H7 (cell line): ENCODE measurements at regions not wholly inside any gene's neighbourhood (a gene's known extent, or its start where the extent isn't known, plus 50 kb on each side); places are given as distances from the start of the nearest gene placed in this dataset.

Experiments used
- DNase-seq: peaks from one replicate; pipeline ENCODE4 v3.0.0; 2012
- H3K27me3 ChIP-seq: 2 replicates; pipeline ENCODE4 v1.6.0; 2011; ENCODE audit warnings: mild to moderate bottlenecking, low read length; ENCODE audit not compliant: control insufficient read depth, insufficient read depth
- H3K36me3 ChIP-seq: replicated peaks from 2 replicates; pipeline ENCODE4 v1.5.1; 2011; ENCODE audit warnings: low read length; ENCODE audit not compliant: control insufficient read depth, insufficient read depth
- H3K4me3 ChIP-seq: 2 replicates; pipeline ENCODE4 v1.5.1; 2011; ENCODE audit warnings: low read depth, mild to moderate bottlenecking, control low read depth, low read length, moderate library complexity; ENCODE audit not compliant: insufficient read depth

GRCh38 chr2:240362826-240363745, 72.4 kb upstream of the GPC1 start:
- Histone ChIP-seq H3K27me3 (no peaks in the 10 kb centered on the region), H3K4me3 (no peak overlapping the region), H3K36me3 (no peaks in the 10 kb centered on the region)
- DNase-seq = no peak

- DNase-seq = no peak
- Histone ChIP-seq H3K36me3 (no peaks in the 10 kb centered on the region), H3K27me3 (no peaks in the 10 kb centered on the region), H3K4me3 (no peak overlapping the region)
These were observed 71.5 kb upstream of the GPC1 start for GRCh38 chr2:240363746-240364581.

GRCh38 chr2:240364582-240364960, 70.9 kb upstream of the GPC1 start:
- Histone ChIP-seq H3K4me3 (no peak overlapping the region), H3K27me3 (no peaks in the 10 kb centered on the region)

GRCh38 chr2:240364961-240365775, 70.3 kb upstream of the GPC1 start:
- Histone ChIP-seq H3K36me3 (no peaks in the 10 kb centered on the region), H3K27me3 (no peaks in the 10 kb centered on the region), H3K4me3 (no peak overlapping the region)
- no peak for DNase-seq

More at GRCh38 chr2:240364582-240364960, 70.9 kb upstream of the GPC1 start:
- DNase-seq = no peak
- H3K36me3 ChIP-seq = no peaks in the 10 kb centered on the region

- Histone ChIP-seq H3K27me3 (no peaks in the 10 kb centered on the region), H3K4me3 (no peak overlapping the region), H3K36me3 (no peaks in the 10 kb centered on the region)
- no peak for DNase-seq
These were observed 69.4 kb upstream of the GPC1 start for GRCh38 chr2:240365971-240366471.

- Histone ChIP-seq H3K36me3 (no peaks in the 10 kb centered on the region), H3K4me3 (no peak overlapping the region), H3K27me3 (no peaks in the 10 kb centered on the region)
- DNase-seq = no peak
These were observed 68.6 kb upstream of the GPC1 start for GRCh38 chr2:240366901-240367300.

GRCh38 chr2:240367721-240368120, 67.7 kb upstream of the GPC1 start:
- H3K4me3 ChIP-seq = no peak overlapping the region
- no peaks in the 10 kb centered on the region for H3K27me3 ChIP-seq
- DNase-seq = no peak
- H3K36me3 ChIP-seq = no peaks in the 10 kb centered on the region

- H3K4me3 ChIP-seq = no peak overlapping the region
These were observed 66.6 kb upstream of the GPC1 start for GRCh38 chr2:240368781-240369331.

GRCh38 chr2:240369335-240369734, 66.1 kb upstream of the GPC1 start:
- H3K36me3 ChIP-seq = no peaks in the 10 kb centered on the region
- H3K4me3 ChIP-seq = no peak overlapping the region
- no peaks in the 10 kb centered on the region for H3K27me3 ChIP-seq
- no peak for DNase-seq

More at GRCh38 chr2:240368781-240369331, 66.6 kb upstream of the GPC1 start:
- DNase-seq = no peak
- Histone ChIP-seq H3K36me3 (no peaks in the 10 kb centered on the region), H3K27me3 (no peaks in the 10 kb centered on the region)

- Histone ChIP-seq H3K4me3 (no peak overlapping the region), H3K27me3 (no peaks in the 10 kb centered on the region), H3K36me3 (no peaks in the 10 kb centered on the region)
- no peak for DNase-seq
These were observed 65.5 kb upstream of the GPC1 start for GRCh38 chr2:240369801-240370585.

- no peak for DNase-seq
- Histone ChIP-seq H3K4me3 (no peak overlapping the region), H3K36me3 (no peaks in the 10 kb centered on the region)
These were observed 64.1 kb upstream of the GPC1 start for GRCh38 chr2:240371129-240372000.

GRCh38 chr2:240372101-240372500, 63.4 kb upstream of the GPC1 start:
- H3K27me3 ChIP-seq = no peaks in the 10 kb centered on the region; the same call in 1 of the 2 replicates
- no peak for DNase-seq
- H3K4me3 ChIP-seq = no peak overlapping the region
- H3K36me3 ChIP-seq = no peaks in the 10 kb centered on the region

More at GRCh38 chr2:240371129-240372000, 64.1 kb upstream of the GPC1 start:
- no peaks in the 10 kb centered on the region; the same call in 1 of the 2 replicates for H3K27me3 ChIP-seq
